ENCODE measurements at regions not wholly inside any gene's neighbourhood (a gene's known extent, or its start where the extent isn't known, plus 50 kb on each side); places are given as distances from the start of the nearest gene placed in this dataset.

- TF ChIP-seq POLR2AphosphoS5 (IDR thresholded peaks at IDR 0.05; ENCODE audit: low read depth, low read length) (no peak), TAF1 (IDR thresholded peaks at IDR 0.05; ENCODE audit: borderline replicate concordance, insufficient read depth, low read length) (no peak), SIN3A (IDR thresholded peaks at IDR 0.05; ENCODE audit: borderline replicate concordance, insufficient read depth, low read length) (no peak)
Observed at GRCh38 chr2:44109166-44109565, 59.5 kb upstream of the PPM1B start.

All from PFSK-1 (cell line).